ENCODE measurements at regions not wholly inside any gene's neighbourhood (a gene's known extent, or its start where the extent isn't known, plus 50 kb on each side); places are given as distances from the start of the nearest gene placed in this dataset.

DNA sequence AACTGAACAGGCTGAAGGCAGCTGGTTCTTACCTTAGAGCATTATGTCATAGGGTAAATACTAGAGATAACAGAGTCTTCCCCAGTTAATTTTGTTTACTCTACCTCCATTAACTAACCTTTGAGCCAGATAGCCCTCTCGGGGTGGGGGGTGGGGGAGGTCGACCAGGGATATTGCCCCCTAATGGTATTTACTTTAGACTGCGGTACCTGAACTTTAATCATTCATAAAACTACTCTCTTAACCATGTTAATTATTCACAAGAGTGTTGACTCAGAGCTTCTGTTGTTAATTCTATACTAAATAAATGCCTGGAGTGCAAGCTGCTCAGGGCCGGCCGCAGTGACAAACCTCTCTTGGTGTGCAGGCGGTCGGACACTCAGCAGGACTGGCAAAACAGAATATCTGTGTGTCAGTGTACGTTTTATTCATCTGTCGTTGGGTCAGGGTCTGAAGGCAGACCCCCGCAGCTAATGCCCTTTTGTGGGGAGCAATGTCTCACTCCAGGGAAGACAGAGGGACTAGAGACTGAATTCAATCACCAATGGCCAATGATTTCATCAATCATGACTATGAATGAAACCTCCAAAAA is 152.4 kb upstream of the COL21A1 start (continued):
- no peak for TF ChIP-seq MED8 (CRISPR knock-in tag; IDR thresholded peaks at IDR 0.05; ENCODE audit: insufficient replicate concordance)
- TF ChIP-seq ZNF616 (CRISPR knock-in tag; IDR thresholded peaks at IDR 0.05; ENCODE audit: low read depth): no peak
- no peak for TF ChIP-seq ZNF510 (CRISPR knock-in tag; IDR thresholded peaks at IDR 0.05; ENCODE audit: low read depth)
- TF ChIP-seq ZBTB7B (CRISPR knock-in tag; IDR thresholded peaks at IDR 0.05): peak; percentile 87
- TF ChIP-seq NR3C1 (CRISPR knock-in tag; IDR thresholded peaks at IDR 0.05): no peak
- no peak for TF ChIP-seq ATM (IDR thresholded peaks at IDR 0.05; ENCODE audit: borderline replicate concordance)
- TF ChIP-seq ZNF761 (CRISPR knock-in tag; conservative IDR thresholded peaks at IDR 0.05): no peak
- no peak for TF ChIP-seq ZNF318 (CRISPR knock-in tag; IDR thresholded peaks at IDR 0.05)
- no peak; the same call in 1 of the 2 replicates for TF ChIP-seq TRIM24 (CRISPR knock-in tag; IDR thresholded peaks at IDR 0.05)
- TF ChIP-seq NKX3-1 (CRISPR knock-in tag; IDR thresholded peaks at IDR 0.05): peak; percentile 92
- TF ChIP-seq NCOA5 (CRISPR knock-in tag; IDR thresholded peaks at IDR 0.05): no peak
- peak; percentile 55; the same call in 1 of the 2 replicates for TF ChIP-seq FOXC1 (CRISPR knock-in tag; IDR thresholded peaks at IDR 0.05; ENCODE audit: borderline replicate concordance)
- TF ChIP-seq PRDM10 (CRISPR knock-in tag; IDR thresholded peaks at IDR 0.05; ENCODE audit: low read depth): peak; percentile 64
- TF ChIP-seq ZNF484 (CRISPR knock-in tag; IDR thresholded peaks at IDR 0.05; ENCODE audit: borderline replicate concordance, low read depth): no peak
- TF ChIP-seq ZNF331 (CRISPR knock-in tag; IDR thresholded peaks at IDR 0.05): peak; percentile 39; the same call in 1 of the 2 replicates
- TF ChIP-seq CCDC6 (CRISPR knock-in tag; IDR thresholded peaks at IDR 0.05): 0 out of 2 replicates have a peak, but pooled peaks have one; percentile 48
- TF ChIP-seq, protein P1, sequence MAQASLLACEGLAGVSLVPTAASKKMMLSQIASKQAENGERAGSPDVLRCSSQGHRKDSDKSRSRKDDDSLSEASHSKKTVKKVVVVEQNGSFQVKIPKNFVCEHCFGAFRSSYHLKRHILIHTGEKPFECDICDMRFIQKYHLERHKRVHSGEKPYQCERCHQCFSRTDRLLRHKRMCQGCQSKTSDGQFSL (CRISPR knock-in tag; IDR thresholded peaks at IDR 0.05): peak; percentile 69; the same call in 1 of the 2 replicates

Data from HepG2 (cell line).